GM12891 (cell line): ENCODE measurements at regions not wholly inside any gene's neighbourhood (a gene's known extent, or its start where the extent isn't known, plus 50 kb on each side); places are given as distances from the start of the nearest gene placed in this dataset.

Source experiments
- PAX5 ChIP-seq: IDR thresholded peaks from 2 replicates; pipeline ENCODE4 v1.6.1; 2011; ENCODE audit warnings: low read length, moderate library complexity, mild to moderate bottlenecking; ENCODE audit not compliant: insufficient read depth, severe bottlenecking
- POLR2A ChIP-seq: IDR thresholded peaks from 2 replicates; pipeline ENCODE4 v1.6.1; 2011; ENCODE audit warnings: low read depth, low read length, control low read depth
- POLR2AphosphoS5 ChIP-seq: IDR thresholded peaks from 2 replicates; pipeline ENCODE4 v1.6.1; 2011; ENCODE audit warnings: low read depth, low read length, control low read depth
- SPI1 ChIP-seq: IDR thresholded peaks from 2 replicates; pipeline ENCODE4 v1.6.1; 2011; ENCODE audit warnings: low read depth, low read length, control low read depth
- TAF1 ChIP-seq: IDR thresholded peaks from 2 replicates; pipeline ENCODE4 v1.6.1; 2011; ENCODE audit warnings: low read depth, low read length, control low read depth

- TF ChIP-seq POLR2AphosphoS5 (no peak), POLR2A (no peak), TAF1 (no peak), PAX5 (no peak), SPI1 (no peak)
Measured at GRCh38 chr5:23428705-23429104, 78.7 kb upstream of the PRDM9 start.
